ENCODE measurements at regions not wholly inside any gene's neighbourhood (a gene's known extent, or its start where the extent isn't known, plus 50 kb on each side); places are given as distances from the start of the nearest gene placed in this dataset.

DNA sequence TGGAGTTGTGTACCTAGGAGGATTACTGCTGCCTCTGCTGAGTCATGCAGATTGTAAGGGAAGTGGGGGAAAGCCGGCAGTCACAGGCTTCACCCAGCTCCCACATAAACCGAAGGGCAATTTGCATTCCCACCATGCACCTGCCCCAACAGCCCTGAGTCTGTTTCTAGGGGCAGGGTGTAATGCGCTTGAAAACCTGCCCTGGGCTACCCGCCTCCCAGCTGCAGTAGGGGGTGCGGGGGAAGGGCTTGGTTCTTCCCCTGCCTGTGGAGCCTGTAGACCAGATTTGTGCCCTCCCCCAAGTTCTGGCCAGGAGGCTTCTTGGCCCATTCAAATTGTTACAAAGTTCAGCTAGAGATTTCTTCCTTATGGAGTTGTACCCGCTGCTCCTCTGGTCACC lies 269.2 kb upstream of the DDX53 start (continued):
- TF ChIP-seq ATOH8 (CRISPR knock-in tag; IDR thresholded peaks at IDR 0.05; ENCODE audit: low read depth) (no peak), HDAC2 (IDR thresholded peaks at IDR 0.05) (no peak), ESRRA (IDR thresholded peaks at IDR 0.05; ENCODE audit: borderline replicate concordance, low read length) (no peak)

- H3K9me3 ChIP-seq = no peaks in the 10 kb centered on the region
- no peak for TF ChIP-seq BCL3 (IDR thresholded peaks at IDR 0.05)
- no peak for TF ChIP-seq KDM5A (IDR thresholded peaks at IDR 0.05)
- no peak for TF ChIP-seq ATOH8 (CRISPR knock-in tag; IDR thresholded peaks at IDR 0.05; ENCODE audit: low read depth)
- no peak for TF ChIP-seq HOXB13 (CRISPR knock-in tag; IDR thresholded peaks at IDR 0.05; ENCODE audit: low read depth)
- no peak for TF ChIP-seq HES2 (IDR thresholded peaks at IDR 0.05)
- no peak for TF ChIP-seq HMGXB4 (CRISPR knock-in tag; IDR thresholded peaks at IDR 0.05; ENCODE audit: borderline replicate concordance)
- no peak for TF ChIP-seq CEBPB (IDR thresholded peaks at IDR 0.05)
- TF ChIP-seq JUN (IDR thresholded peaks at IDR 0.05) = no peak
- no peak for FAIRE-seq
- no peak overlapping the region for H3K4me2 ChIP-seq
- no peak overlapping the region for H3K27ac ChIP-seq
- no peak for DNase-seq (ENCODE audit: low read depth in 1 of 2, low spot score in 1 of 2)
- ATAC-seq = no peak
- POLR2A ChIA-PET = no interaction called here
- no peaks in the 10 kb centered on the region for H3K4me1 ChIP-seq
- 35% methylated on average over 2 of the region's 2 CpGs for WGBS (ENCODE audit: missing lambda C conversion rate)
- H3K4me3 ChIP-seq = no peak overlapping the region
- CTCF ChIA-PET = interaction anchor here (1.0 kb wide), 1 partner anchor 11 kb away, joined by 3 read pairs; no protein-coding TSS in a partner anchor
Observed at GRCh38 chrX:22737541-22737940, 262.2 kb upstream of the DDX53 start.

GRCh38 chrX:22739276-22739675 lies 260.5 kb upstream of the DDX53 start:
- H3K4me3 ChIP-seq = no peak overlapping the region
- H3K4me1 ChIP-seq = no peaks in the 10 kb centered on the region
- TF ChIP-seq CHD4 (IDR thresholded peaks at IDR 0.05; ENCODE audit: borderline replicate concordance) (no peak), EP300 (IDR thresholded peaks at IDR 0.05) (no peak), HOXB5 (CRISPR knock-in tag; IDR thresholded peaks at IDR 0.05) (no peak), NFE2L2 (conservative IDR thresholded peaks at IDR 0.05; ENCODE audit: low read length) (no peak), HEYL (CRISPR knock-in tag; IDR thresholded peaks at IDR 0.05) (no peak), ZC3H11A (IDR thresholded peaks at IDR 0.05) (no peak), EHMT2 (IDR thresholded peaks at IDR 0.05; ENCODE audit: low read depth) (no peak), GATA3 (IDR thresholded peaks at IDR 0.05; ENCODE audit: borderline replicate concordance) (no peak), SMC3 (IDR thresholded peaks at IDR 0.05) (no peak), REST (IDR thresholded peaks at IDR 0.05) (no peak), EHF (CRISPR knock-in tag; IDR thresholded peaks at IDR 0.05) (no peak), CEBPB (IDR thresholded peaks at IDR 0.05) (no peak), E2F6 (IDR thresholded peaks at IDR 0.05; ENCODE audit: borderline replicate concordance, low read depth) (no peak), NPAS2 (CRISPR knock-in tag; IDR thresholded peaks at IDR 0.05; ENCODE audit: borderline replicate concordance) (no peak), HMGXB4 (CRISPR knock-in tag; IDR thresholded peaks at IDR 0.05; ENCODE audit: borderline replicate concordance) (no peak), HOXB13 (CRISPR knock-in tag; IDR thresholded peaks at IDR 0.05; ENCODE audit: low read depth) (no peak), RNF2 (IDR thresholded peaks at IDR 0.05; ENCODE audit: borderline replicate concordance, low read depth) (no peak)
- no peak overlapping the region for H3K27ac ChIP-seq
- H3K9me3 ChIP-seq = no peaks in the 10 kb centered on the region
- FAIRE-seq = peak; percentile 73
- no peak overlapping the region for H3K4me2 ChIP-seq
- DNase-seq (ENCODE audit: low read depth in 1 of 2, low spot score in 1 of 2) = no peak
- ATAC-seq = no peak
- POLR2A ChIA-PET = no interaction called here
- WGBS (ENCODE audit: missing lambda C conversion rate) = 86% methylated on average over 3 of the region's 3 CpGs
- CTCF ChIA-PET = no interaction called here
